ENCODE measurements at regions not wholly inside any gene's neighbourhood (a gene's known extent, or its start where the extent isn't known, plus 50 kb on each side); places are given as distances from the start of the nearest gene placed in this dataset.
"Not testable (repeated sequence)": the region's sequence is repeated elsewhere in the genome, so short reads cannot be mapped to it uniquely, and the experiment has no call there.

DNA sequence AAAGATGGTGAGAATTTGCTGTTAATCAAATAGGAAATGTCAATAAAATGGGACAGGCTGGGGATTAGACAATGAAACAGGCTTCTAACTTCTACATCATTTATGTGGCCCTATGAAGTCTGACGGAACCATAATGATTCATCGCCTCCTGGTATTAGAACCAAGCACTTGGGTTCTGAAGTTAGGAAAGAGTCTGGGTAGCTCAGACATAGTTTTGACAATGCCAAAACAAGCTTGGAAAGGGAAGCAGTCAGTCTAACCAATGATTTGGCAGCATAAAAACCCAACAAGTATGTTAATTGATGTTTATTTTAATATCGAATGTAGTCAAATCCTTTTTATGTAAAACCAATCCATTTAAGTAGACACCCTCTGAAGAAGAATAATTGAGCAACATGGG is 160.8 kb upstream of the RSPO3 start:
- DNase-seq (ENCODE audit: low read depth): no peak

DNA sequence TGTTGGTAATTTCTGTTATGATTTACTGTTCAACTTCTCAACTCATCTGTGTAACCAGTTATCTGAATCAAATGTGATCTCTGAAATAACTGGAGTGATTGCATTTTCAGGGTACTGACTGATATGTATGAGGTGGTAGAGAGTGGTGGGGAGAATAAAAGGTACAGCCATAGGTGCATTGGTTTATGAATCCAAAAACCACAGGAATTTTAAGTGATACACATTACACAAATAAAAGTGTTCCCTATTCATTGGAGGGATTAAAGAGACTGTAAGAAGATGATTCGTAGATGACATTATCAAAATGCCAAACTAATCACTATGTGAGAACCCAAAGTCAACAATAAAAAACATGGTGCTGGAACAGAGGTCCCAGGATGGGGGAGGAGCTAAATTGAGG is 158.7 kb upstream of the RSPO3 start:
- DNase-seq (ENCODE audit: low read depth): peak; percentile 20

DNA sequence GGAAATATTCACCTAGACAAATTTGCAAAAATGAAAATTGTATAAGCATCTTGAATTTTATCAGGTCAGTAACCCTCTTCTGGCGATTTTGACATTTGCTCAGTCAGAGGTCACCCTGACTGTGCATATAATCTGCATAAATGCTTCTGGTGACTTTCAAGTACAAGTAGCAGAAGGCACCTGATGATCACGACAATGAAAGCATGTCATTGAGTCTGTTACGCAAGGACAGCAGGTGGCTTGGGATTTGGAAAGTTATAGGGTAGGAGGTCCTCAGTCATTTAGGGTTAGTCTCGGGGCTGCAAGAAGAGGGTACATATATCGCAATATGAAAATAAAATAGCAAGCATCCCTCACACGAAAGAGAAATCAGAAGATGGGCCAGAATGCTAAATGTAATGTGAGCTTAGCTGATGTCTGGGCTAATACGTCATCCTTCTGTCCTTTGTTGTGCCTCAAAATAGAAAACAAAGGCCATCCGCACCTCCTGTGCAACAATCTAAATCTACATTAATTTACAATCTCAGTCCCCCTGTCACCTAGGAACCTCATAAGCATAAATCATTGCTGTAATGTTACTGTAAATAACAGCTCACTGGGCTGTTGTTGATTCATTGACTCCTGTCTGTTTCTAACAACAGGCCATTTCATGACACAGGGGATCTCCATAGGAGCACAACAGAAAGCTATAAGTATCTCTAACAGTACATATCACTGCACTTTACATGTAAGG is 155.2 kb upstream of the RSPO3 start:
- DNase-seq (ENCODE audit: low read depth): no peak

DNA sequence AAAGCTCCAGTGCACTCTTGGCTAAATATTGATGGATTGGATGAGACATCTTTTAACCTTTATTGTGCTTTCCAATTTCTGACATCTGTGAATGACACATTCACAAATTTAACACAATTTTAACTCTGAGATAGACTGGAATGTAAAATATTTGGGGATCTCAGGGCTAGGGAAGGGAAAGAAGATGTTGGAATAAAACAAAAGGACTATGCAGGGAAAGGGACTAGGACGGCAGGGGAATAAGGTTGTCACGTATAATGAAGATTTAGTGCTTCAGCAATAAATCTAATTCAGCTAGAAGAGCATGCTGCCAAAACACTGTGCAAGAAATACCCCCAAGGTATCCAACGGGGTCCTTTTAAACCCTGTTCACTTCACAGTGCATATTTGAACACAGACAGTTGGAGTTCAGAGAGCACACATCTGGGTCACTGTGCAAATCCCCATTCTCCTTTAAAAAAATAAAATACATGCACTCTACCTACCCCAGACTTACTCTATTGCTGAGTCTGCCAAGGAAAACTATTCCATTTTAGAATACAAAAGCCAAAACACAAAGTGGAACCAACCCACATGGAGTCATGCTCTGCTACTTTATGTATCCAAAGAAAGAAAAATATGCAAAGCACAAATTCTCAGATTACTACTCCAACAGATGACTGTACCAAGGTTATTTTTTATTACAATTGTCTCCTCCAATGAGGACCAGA is 151.0 kb upstream of the RSPO3 start:
- peak; percentile 8 for DNase-seq (ENCODE audit: low read depth)

DNA sequence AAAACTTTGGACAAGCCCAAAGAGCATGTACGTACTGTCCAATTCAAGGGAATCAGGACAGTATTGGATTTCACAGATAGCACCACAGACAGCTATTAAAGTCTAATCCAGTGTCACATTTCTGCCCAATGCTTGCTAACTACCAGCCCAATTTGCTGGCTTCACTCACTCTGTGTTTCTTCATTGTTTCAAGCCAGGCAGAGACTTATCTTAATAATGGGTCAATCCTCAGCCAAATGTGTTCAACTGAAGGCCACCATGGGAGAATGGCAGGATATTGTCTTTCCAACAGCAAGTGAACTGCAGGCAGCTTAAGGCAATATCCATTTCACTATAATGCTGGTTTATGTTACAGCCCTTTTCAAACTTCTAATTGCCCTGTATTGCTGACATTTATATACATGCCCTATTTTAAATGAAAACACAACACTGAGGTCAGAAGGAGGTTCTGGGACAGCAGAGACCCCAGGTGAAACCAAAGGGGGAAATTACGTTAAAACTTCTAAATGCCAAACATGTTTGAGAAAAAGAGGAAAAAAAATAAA is 142.1 kb upstream of the RSPO3 start:
- no peak for DNase-seq (ENCODE audit: low read depth)

DNA sequence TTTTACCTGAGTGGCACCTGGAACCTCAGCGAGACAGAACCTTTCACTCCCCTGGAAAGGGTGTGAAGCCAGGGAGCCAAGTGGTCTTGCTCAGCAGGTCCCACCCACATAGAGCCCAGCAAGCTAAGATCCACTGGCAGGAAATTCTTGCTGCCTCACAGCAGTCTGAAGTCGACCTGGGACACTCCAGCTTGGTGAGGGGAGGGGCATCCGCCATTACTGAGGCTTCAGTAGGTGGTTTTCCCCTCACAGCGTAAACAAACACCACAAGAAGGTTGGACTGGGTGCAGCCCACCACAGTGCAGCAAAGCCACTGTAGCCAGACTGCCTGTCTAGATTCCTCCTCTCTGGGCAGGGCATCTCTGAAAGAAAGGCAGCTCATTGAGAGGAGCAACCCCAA is 134.7 kb upstream of the RSPO3 start:
- DNase-seq (ENCODE audit: low read depth): no peak

DNA sequence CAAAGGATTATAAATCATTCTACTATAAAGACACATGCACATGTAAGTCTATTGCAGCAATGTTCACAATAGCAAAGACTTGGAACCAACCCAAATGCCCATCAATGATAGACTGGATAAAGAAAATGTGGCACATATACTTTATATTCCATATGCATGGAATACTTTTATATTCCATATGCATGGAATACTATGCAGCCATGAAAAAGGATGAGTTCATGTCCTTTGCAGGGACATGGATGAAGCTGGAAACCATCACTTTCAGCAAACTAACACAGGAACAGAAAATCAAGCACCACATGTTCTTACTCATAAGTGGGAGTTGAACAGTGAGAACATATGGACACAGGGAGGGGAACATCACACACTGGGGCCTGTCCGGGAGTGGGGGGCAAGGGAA is 130.3 kb upstream of the RSPO3 start:
- DNase-seq (ENCODE audit: low read depth): not testable (repeated sequence)

DNA sequence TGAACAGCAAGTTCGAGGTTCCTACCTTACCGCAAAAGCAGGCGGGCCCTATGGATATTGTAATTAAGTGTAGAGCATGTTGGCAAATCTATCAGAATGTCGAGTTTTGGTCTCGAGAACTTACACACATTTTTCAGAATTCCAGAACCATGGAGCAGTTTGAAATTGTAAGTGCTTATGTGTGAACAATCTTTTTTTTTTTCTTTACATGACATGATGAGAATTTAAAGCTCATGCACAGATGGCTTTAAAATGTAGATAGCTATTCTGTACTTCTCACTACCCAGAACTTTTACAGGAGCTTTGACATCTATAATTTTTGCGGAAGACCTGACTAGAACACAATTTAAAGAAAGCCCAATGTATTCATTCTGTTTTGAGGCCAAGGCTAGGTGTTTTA is 117.8 kb upstream of the RSPO3 start:
- DNase-seq (ENCODE audit: low read depth): no peak

DNA sequence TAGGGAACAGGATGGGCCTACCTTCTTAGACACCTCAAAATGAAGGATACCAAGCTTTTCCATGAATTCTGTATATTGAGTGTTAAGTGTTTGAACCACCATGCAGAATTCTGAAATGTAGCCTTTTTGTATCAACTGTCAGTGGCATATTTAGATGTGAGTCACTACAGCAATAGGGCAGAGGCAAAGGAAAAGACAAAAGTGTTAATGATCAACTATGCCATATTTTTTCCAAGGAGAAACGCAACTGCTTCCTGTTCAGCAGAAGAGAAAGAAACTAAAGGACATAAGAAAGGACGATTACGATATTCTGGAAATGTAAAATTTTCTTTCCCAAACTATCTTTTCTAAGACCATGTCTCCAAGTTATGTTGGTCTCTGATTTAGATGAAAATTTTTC is 104.6 kb upstream of the RSPO3 start:
- peak; percentile 18 for DNase-seq (ENCODE audit: low read depth)

DNA sequence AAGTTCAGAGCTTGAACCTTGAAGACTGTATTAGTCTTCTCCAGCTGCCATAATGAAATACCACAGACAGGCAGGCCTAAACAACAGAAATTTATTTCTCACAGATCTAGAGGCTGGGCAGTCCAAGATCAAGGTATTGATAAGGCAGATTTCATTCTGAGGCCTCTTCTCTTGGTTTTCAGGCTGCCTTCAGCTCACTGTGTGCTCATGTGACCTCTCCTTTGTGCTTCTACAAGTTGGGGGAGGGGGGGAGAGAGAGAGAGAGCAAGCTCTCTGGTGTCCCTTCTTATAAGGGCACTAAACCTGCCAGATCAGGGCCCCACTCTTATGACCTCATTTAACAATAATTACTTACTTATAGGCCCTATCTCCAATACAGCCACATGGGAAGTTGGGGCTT is 102.6 kb upstream of the RSPO3 start:
- no peak for DNase-seq (ENCODE audit: low read depth)

DNA sequence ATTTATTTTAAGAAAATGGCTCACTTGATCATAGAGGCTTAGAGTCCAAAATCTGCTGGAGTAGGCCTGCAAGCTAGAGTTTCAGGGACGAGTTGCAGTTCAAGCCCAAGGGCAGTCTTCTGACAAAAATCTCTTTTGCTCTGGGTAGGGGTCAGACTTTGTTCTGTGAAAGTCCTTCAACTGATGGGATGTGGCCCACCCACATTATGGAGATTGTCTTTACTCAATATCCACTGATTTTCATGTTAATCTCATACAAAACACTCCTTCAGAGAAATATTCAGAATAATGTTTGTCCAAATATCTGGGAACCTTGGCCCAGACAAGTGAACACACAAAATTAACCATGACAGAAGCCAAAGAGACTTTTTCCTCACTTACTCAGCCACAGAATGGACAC is 98.6 kb upstream of the RSPO3 start:
- no peak for DNase-seq (ENCODE audit: low read depth)

DNA sequence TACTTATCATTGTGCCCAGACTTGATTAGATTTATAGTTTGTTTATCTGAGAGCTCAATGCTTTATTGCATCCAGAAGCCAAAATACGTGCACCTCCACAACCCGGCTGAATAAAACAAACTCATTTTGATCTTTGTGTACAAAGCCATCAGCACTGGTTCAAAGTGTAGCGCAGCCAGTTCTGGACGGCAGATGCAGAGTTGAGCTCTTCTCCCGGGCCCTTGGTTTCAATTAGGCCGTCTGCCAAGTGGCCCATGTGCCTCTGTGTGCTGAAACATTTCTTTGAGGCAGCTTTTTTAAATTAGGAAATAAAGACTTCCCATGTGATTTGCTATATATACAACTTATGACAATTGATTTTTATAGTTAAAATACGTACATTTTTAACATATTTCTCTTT is 96.2 kb upstream of the RSPO3 start:
- DNase-seq (ENCODE audit: low read depth): no peak

DNA sequence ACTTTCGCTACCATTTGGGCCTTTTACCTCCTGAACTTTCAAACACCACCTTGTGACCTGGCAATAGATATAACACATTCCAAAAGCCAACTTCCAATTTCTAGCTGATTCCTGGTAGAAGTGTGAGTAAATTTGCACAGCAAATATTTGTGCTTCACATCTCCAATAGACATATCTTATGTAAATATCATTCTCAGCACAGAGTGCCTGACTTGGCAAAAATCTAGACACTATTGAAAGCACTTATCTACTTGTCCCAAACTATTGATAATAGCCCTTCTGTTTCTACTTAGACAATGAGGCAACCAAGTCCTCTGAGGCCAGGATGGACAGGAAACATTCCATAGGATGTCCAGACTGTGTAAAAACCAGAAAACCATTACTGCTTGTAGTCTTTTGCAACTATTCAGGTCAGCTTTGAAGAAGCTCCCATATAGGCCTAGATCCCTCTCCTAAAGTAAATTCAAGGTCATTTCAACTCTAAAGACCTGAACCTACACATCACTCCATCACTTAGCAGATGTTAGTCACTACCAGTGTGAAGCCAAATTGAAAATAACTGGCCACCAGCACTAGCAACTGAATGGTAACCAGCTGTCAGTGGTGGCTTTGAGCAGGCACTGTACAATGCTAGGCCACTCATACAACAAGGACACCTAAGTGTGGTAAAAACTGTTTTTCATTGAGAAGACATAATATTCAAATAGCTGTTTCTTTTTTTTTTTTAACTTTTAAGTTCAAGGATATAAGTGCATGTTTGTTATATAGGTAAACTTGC is 95.3 kb upstream of the RSPO3 start:
- no peak for DNase-seq (ENCODE audit: low read depth)

DNA sequence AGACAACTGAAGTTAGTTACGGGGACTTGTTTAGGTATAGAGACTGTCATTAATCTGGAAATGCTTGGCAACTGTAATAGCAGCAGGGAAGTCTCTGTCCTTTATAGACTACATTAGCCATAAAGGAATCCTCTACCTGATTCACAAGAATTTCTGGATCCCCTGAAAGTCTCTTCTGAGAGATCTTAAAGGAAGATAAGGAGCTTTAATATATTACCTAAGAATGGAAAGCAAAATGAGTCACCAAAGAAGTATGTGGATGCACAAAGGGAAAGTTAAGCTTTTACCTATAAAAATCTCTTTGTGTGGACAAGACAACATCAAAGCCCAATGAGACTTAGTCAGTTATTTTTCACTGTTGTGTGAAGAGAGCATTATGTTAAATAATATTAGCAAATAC is 92.2 kb upstream of the RSPO3 start:
- peak; percentile 6 for DNase-seq (ENCODE audit: low read depth)

DNA sequence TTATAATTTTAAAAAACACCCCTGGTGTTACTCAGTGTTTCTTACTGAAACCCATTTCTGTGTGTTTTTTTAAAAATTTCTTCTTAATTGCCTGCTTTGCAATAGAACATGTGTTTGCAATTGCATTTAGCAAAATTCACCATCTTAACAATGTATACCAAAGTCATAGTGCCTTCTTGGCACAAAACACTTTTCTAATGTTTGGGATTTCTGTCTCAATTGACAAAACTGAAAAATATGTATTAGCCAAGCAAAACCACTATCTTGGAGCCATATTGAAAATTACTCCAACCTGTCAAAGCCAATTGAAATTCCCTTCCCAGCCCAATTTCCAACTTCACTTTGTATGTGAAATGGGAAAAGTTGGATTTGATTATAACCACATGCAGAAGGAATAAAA is 88.4 kb upstream of the RSPO3 start:
- no peak for DNase-seq (ENCODE audit: low read depth)

DNA sequence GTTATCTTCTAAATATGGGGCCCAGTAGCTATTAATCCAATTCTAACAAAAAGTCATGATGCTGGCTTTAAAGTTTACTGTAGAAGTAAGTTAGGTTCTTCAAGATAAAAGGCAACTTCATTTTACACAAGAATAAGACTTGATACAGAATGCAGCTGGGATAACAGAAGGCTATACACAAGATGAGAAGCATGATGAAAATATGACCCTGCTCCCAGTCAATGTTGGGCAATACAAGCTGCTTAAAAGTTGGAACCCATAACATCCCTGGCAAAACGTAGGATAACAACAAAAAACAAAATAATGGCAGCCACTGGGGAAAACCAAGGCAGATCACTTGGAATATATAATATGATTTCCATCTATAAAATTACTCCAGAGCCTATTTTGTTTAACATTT is 87.6 kb upstream of the RSPO3 start:
- DNase-seq (ENCODE audit: low read depth): no peak

DNA sequence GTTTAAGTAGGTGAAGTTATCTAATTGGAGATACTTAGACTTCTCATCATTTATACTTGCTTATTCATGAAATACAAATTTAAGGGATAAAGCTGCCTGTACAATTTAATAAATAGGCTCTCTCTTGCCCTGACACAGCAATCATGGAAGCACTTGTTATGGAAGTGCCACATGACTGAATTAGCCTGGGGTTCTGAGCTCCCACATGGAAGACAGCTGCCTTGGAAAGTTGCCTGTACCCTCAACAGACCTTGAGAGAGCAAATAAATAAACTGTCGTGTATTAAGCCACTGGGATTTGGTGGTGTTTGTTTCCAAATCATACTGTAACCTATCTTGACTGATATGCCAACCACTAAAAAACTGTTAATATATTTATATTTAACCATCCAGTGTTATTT is 87.0 kb upstream of the RSPO3 start:
- DNase-seq (ENCODE audit: low read depth): peak; percentile 57

DNA sequence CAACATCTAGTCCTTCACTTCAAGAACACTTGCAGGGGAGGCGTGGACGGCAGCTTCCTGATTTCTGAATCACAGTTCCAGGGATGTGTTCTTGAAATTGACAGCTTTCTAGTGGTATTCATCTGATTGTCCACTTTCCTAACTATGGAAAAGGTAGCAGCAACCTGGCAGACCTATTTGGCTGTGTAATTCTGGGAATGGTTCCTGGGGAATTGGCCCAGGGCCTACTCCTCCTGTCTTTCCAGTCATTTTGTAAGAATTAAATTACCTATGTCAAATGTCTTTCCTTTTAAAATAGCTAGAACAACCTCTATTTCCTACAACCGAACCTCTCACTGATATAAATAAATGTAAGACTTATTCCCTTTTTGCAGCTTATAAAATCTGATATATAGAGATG is 85.5 kb upstream of the RSPO3 start:
- no peak for DNase-seq (ENCODE audit: low read depth)

DNA sequence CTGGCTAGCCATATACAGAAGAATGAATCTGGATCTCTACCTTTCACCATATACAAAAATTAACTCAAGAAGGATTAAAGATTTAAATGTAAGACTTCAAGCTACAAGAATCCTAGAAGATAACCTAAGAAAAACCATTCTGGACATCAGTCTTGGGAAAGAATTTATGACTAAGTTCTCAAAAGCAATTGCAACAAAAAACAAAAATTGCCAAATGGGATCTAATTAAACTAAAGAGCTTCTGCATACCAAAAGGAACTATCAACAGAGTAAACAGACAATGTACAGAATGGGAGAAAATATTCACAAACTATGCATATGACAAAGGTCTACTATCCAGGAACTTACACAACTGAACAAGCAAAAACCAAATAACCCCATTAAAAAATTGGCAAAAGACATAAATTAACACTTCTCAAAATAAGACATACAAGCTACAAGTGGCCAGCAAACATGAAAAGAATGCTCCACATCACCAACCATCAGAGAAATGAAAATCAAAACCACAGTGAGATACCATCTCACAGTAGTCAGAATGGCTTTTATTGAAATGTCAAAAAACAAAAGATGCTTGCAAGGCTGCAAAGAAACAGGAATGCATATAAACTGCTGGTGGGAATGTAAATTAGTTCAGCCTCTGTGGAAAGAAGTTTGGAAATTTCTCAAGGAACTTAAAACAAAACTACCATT is 66.8 kb upstream of the RSPO3 start:
- peak; percentile 68 for DNase-seq (ENCODE audit: low read depth)

DNA sequence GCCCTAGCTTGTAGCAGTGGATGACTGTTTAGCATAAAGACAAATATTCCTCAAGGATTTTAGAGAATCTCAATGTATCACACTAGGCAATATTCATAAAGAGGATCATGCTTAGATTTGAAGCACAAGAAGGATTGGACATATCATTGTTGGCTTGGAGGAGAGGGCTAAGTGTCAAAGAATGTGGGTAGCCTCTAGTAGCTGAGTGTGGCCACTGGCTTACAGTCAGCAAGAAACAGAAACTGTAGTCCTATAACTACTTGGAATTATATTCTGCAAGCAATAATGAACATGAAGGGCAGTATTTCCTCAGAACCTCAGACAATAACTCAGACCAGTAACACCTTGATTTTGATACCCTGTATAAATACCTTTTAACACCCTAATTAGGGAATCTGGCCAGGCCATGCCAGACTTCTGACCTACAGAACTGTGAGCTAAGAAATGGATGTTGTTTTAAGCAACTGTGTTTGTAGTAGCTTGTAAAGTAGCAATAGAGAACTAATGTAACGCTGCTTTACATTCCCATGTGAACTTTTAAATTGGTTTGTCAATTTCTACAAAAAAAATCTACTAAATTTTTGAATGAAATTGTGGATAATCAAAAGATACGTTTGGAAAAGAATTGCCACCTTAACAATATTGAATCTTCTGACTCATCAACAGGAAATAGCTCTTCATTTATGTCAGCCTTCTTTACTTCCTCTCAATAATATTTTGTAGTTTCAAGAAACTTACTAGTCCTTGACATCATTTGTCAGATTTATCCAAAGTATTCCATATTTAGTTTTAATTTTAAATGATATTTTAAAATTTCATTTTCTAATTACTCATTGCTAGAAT is 65.2 kb upstream of the RSPO3 start:
- peak; percentile 19 for DNase-seq (ENCODE audit: low read depth)

DNA sequence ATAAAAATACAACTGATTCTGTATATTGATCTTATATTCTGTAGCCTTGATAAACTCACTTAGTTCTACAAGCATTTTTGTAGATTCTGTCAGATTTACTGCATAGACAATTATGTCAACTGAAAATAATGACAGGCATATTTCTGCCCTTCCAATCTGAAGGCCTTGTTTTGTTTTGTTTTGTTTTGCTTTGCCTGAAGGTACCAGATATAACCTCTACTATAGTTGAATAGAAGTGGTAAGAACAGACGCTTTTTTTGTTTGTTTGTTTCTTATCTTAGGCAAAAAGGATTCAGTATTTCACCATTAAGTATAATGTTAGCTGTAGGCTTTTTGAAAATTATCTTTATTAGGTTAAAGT is 64.6 kb upstream of the RSPO3 start:
- DNase-seq (ENCODE audit: low read depth): no peak

Data from LHCN-M2 (cell line).